HepG2 (cell line): ENCODE measurements at regions not wholly inside any gene's neighbourhood (a gene's known extent, or its start where the extent isn't known, plus 50 kb on each side); places are given as distances from the start of the nearest gene placed in this dataset.

ENCODE experiments used
- ATAC-seq: fragments of 200-7000 bp; cut with Tn5 transposase; 3 replicates; pipeline ENCODE4 v1.9.1; 2020; ENCODE audit warnings: mild to moderate bottlenecking, moderate library complexity
- BruUV-seq: library from RNA; stranded (reverse); fragments of 400-500 nt; replicated peaks from 2 replicates; lab custom pipeline; 2021; lab: Mats Ljungman, UMichigan
- CTCF ChIA-PET: fragments of 300-600 bp; formaldehyde crosslinking; extraction: SDS; loops from one replicate; lab custom pipeline; 2021; ENCODE audit warnings: low total read pairs, inconsistent platforms, low intra/inter-chr PET ratio; lab: Yijun Ruan, JAX
- POLR2A ChIA-PET: fragments of 350-600 bp; sonication (Branson Sonifier 250); formaldehyde crosslinking; loops from one replicate; lab custom pipeline; 2020; ENCODE audit warnings: antibody characterized with exemption, inconsistent platforms; lab: Yijun Ruan, JAX
- DNase-seq: peaks from one replicate; pipeline ENCODE4 v3.0.0-alpha.2; 2015; ENCODE audit warnings: low spot score
- FAIRE-seq: peaks from 3 replicates; lab custom pipeline; 2011; peaks lifted over from hg19 to GRCh38; lab: Jason Lieb, UNC
- H2AFZ ChIP-seq: one replicate; pipeline ENCODE4 v1.6.1; 2011; ENCODE audit warnings: low read length, inconsistent platforms
- H3K27ac ChIP-seq: fragments of 300-600 bp; 3 replicates; pipeline ENCODE4 v1.8.0; 2011; ENCODE audit warnings: mixed run types, mild to moderate bottlenecking, mixed read lengths, low read length, inconsistent platforms; ENCODE audit not compliant: insufficient read depth; ENCODE audit errors: extremely low read length
- H3K27me3 ChIP-seq, 2 experiments: fragments of 200-600 bp in 1 of 2; 2 replicates in 1 of 2; 3 replicates in 1 of 2; pipeline versions ENCODE4 v1.6.0 to v1.8.0; 2011; ENCODE audit warnings: low read length in 2 of 2, mild to moderate bottlenecking in 2 of 2, moderate library complexity in 2 of 2, inconsistent platforms in 1 of 2; ENCODE audit not compliant: insufficient read depth in 2 of 2, control insufficient read depth in 1 of 2
- H3K36me3 ChIP-seq, 2 experiments: fragments of 200-600 bp in 1 of 2; replicated peaks in 1 of 2; 2 replicates in 1 of 2; 3 replicates in 1 of 2; pipeline versions ENCODE4 v1.5.1 to v1.8.0; 2011; ENCODE audit warnings: low read length in 2 of 2, inconsistent platforms in 1 of 2; ENCODE audit not compliant: insufficient read depth in 2 of 2, control insufficient read depth in 1 of 2
- H3K4me1 ChIP-seq: 2 replicates; pipeline ENCODE4 v1.5.1; 2012; ENCODE audit warnings: low read length, inconsistent platforms; ENCODE audit not compliant: insufficient read depth
- H3K4me2 ChIP-seq: 2 replicates; pipeline ENCODE4 v1.6.0; 2011; ENCODE audit warnings: low read depth, low read length, inconsistent platforms
- H3K4me3 ChIP-seq, 3 experiments: fragments of 200-600 bp in 1 of 3; sonication (generic), shearing (Covaris generic) in 1 of 3; replicated peaks in 1 of 3; 2 replicates each; pipeline ENCODE4 v1.5.1; 2011 to 2016; ENCODE audit warnings: low read length in 3 of 3, inconsistent platforms in 2 of 3, low read depth in 2 of 3, mild to moderate bottlenecking in 2 of 3, control low read depth in 1 of 3, mixed read lengths in 1 of 3; ENCODE audit not compliant: insufficient read depth in 1 of 3
- H3K79me2 ChIP-seq: one replicate; pipeline ENCODE4 v1.6.1; 2011; ENCODE audit warnings: low read length, inconsistent platforms; ENCODE audit not compliant: insufficient read depth
- H3K9ac ChIP-seq: 2 replicates; pipeline ENCODE4 v1.6.0; 2011; ENCODE audit warnings: mild to moderate bottlenecking, low read depth, low read length, inconsistent platforms; ENCODE audit not compliant: insufficient read depth
- H3K9me3 ChIP-seq: 2 replicates; pipeline ENCODE4 v1.5.1; 2012; ENCODE audit warnings: mild to moderate bottlenecking, low read length
- H4K20me1 ChIP-seq: 2 replicates; pipeline ENCODE4 v1.6.0; 2011; ENCODE audit warnings: inconsistent platforms, mild to moderate bottlenecking, low read length, moderate library complexity; ENCODE audit not compliant: insufficient read depth
- IRX3 ChIP-seq: sonication (generic); formaldehyde crosslinking; IDR thresholded peaks from 2 replicates; pipeline ENCODE4 v1.8.1; 2023; ENCODE audit warnings: mild to moderate bottlenecking, low read depth, missing genetic modification reagents, borderline replicate concordance
- SOX13 ChIP-seq, 3 experiments: fragments of 450-650 bp in 1 of 3; sonication (generic) in 1 of 3; formaldehyde crosslinking in 1 of 3; IDR thresholded peaks in 2 of 3; conservative IDR thresholded peaks in 1 of 3; 2 replicates each; pipeline versions ENCODE4 v1.5.0 to v1.6.1; 2016 to 2020; ENCODE audit warnings: antibody characterized with exemption in 1 of 3, mild to moderate bottlenecking in 1 of 3, missing compliant biosample characterization in 1 of 3, missing genetic modification reagents in 1 of 3, moderate library complexity in 1 of 3
- SOX5 ChIP-seq: IDR thresholded peaks from 2 replicates; pipeline ENCODE4 v1.6.1; 2016; ENCODE audit warnings: borderline replicate concordance
- SOX6 ChIP-seq, 2 experiments: fragments of 450-650 bp in 1 of 2; sonication (generic) in 1 of 2; formaldehyde crosslinking in 1 of 2; IDR thresholded peaks; 2 replicates each; pipeline versions ENCODE4 v1.4.0 to v1.6.1; 2017 to 2020; ENCODE audit warnings: antibody characterized with exemption in 1 of 2, mild to moderate bottlenecking in 1 of 2, missing genetic modification reagents in 1 of 2
- WGBS: methylation state at CpG from one replicate; pipeline ENCODE4 v1.1.6; 2017; ENCODE audit warnings: low lambda C conversion rate; 5-methylcytosine and 5-hydroxymethylcytosine counted together
- in situ Hi-C: cut with HindIII; loops from 2 replicates; pipeline ENCODE4 v1.10.0; 2017; ENCODE audit warnings: low pct_unique_long_range_greater_than_20kb; ENCODE audit not compliant: extremely low pct_ligation_motif_present
- intact Hi-C: fragments of 100-400 bp; cut with micrococcal nuclease; formaldehyde crosslinking; loops from one replicate; pipeline ENCODE4 v1.10.0; 2022; ENCODE audit not compliant: unreplicated experiment
- TF ChIP-seq, protein P1 (sequence below): sonication (generic); formaldehyde crosslinking; IDR thresholded peaks from 2 replicates; pipeline ENCODE4 v1.9.0; 2021; ENCODE audit warnings: missing genetic modification reagents, borderline replicate concordance

DNA sequence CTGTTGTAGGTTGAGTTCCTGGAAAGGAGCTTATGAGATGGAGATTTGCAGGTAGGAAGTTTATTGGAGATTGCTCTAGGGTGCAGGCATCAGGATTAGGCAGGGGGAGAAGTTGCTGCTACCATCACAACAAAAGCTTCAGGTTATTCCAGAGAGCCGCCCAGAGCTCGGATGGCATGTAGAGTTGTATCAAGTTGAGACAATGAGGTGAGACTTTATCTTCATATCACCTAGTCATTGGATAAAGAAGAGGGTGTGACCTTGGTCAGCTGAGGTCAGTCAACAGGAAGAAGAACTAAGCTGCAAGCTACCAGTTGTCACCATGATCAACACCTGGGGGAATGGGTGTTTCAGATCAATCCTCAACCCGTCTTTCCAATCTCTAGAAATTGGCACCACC lies 342.0 kb downstream of the RFC3 start:
- no peaks in the 10 kb centered on the region for H4K20me1 ChIP-seq
- ATAC-seq = no peak
- intact Hi-C loops (no loop called here), in situ Hi-C loops (no loop called here)
- no peak overlapping the region for H3K27ac ChIP-seq
- no peak overlapping the region for H2AFZ ChIP-seq
- no peak overlapping the region for H3K9ac ChIP-seq
- no peaks in the 10 kb centered on the region for H3K36me3 ChIP-seq
- H3K4me3 ChIP-seq = no peak overlapping the region
- H3K27me3 ChIP-seq = no peaks in the 10 kb centered on the region
- H3K79me2 ChIP-seq = no peaks in the 10 kb centered on the region
- no peaks in the 10 kb centered on the region for H3K9me3 ChIP-seq
- WGBS = 73% methylated on average over 3 of the region's 3 CpGs
- no TSS peak for BruUV-seq
- FAIRE-seq = no peak
- DNase-seq = no peak
- POLR2A ChIA-PET = no interaction called here
- CTCF ChIA-PET = no interaction called here
- TF ChIP-seq IRX3 (CRISPR knock-in tag) = no peak
- peaks cover 29% of the 10 kb centered on the region for H3K4me1 ChIP-seq
- H3K4me2 ChIP-seq = no peak overlapping the region

DNA sequence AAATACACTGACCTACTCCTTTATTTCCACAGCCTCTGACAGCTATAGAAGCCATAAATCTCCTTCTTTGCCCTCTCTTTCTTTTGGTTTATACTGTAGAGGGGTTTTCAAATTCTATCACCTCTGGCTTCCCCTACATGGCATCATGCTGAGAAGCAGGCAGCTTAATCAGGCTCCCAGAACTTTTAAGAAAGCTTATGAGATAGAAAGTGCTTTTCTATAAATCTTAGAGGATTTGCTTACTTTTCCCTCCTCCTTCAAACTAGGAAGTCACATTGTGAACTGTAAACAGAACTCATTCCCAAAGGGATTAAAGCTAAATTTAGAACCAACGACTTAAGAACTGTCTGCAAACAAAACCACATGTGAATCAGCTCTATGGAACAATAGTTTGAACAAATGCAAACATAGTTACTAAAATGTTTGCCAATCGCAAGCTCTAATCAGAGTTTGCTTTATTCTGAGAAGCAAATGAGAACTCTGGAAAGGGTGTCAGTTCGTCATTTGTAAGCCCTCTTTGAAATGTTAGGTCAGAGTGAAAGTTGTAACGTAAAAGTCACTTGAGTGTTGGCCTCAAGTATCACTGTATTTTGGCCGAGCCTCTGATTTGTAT lies 344.1 kb downstream of the RFC3 start:
- Histone ChIP-seq H4K20me1 (no peaks in the 10 kb centered on the region), H3K36me3 (no peaks in the 10 kb centered on the region), H3K4me3 (no peak overlapping the region), H3K27ac (no peak overlapping the region), H3K27me3 (no peaks in the 10 kb centered on the region), H3K9ac (no peak overlapping the region), H2AFZ (no peak overlapping the region), H3K79me2 (no peaks in the 10 kb centered on the region), H3K4me1 (peaks cover 14% of the 10 kb centered on the region), H3K9me3 (no peaks in the 10 kb centered on the region), H3K4me2 (peak overlapping the region; percentile 3; the same call in 1 of the 2 replicates)
- no peak for TF ChIP-seq SOX6 (IDR thresholded peaks at IDR 0.05)
- TF ChIP-seq SOX6 (CRISPR knock-in tag; IDR thresholded peaks at IDR 0.05) = peak; percentile 31; the same call in 1 of the 2 replicates
- no peak for TF ChIP-seq SOX13 (IDR thresholded peaks at IDR 0.05)
- peak in 1 of 2 experiments; percentile 73; a peak in 2 of 4 replicates for TF ChIP-seq SOX13 (CRISPR knock-in tag; conservative IDR thresholded peaks at IDR 0.05 in 1 of 2, IDR thresholded peaks at IDR 0.05 in 1 of 2)
- TF ChIP-seq, protein P1, sequence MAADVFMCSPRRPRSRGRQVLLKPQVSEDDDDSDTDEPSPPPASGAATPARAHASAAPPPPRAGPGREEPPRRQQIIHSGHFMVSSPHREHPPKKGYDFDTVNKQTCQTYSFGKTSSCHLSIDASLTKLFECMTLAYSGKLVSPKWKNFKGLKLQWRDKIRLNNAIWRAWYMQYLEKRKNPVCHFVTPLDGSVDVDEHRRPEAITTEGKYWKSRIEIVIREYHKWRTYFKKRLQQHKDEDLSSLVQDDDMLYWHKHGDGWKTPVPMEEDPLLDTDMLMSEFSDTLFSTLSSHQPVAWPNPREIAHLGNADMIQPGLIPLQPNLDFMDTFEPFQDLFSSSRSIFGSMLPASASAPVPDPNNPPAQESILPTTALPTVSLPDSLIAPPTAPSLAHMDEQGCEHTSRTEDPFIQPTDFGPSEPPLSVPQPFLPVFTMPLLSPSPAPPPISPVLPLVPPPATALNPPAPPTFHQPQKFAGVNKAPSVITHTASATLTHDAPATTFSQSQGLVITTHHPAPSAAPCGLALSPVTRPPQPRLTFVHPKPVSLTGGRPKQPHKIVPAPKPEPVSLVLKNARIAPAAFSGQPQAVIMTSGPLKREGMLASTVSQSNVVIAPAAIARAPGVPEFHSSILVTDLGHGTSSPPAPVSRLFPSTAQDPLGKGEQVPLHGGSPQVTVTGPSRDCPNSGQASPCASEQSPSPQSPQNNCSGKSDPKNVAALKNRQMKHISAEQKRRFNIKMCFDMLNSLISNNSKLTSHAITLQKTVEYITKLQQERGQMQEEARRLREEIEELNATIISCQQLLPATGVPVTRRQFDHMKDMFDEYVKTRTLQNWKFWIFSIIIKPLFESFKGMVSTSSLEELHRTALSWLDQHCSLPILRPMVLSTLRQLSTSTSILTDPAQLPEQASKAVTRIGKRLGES (CRISPR knock-in tag) = no peak
- TF ChIP-seq SOX5 (CRISPR knock-in tag) = peak; percentile 39; the same call in 1 of the 2 replicates
- no peak for FAIRE-seq
- ChIA-PET POLR2A (no interaction called here), CTCF (no interaction called here)
- 2% methylated on average over 5 of the region's 5 CpGs for WGBS
- ATAC-seq = no peak
- in situ Hi-C loops (no loop called here), intact Hi-C loops (no loop called here)
- BruUV-seq = no TSS peak
- DNase-seq = peak; percentile 25
